ENCODE measurements at regions not wholly inside any gene's neighbourhood (a gene's known extent, or its start where the extent isn't known, plus 50 kb on each side); places are given as distances from the start of the nearest gene placed in this dataset.

DNA sequence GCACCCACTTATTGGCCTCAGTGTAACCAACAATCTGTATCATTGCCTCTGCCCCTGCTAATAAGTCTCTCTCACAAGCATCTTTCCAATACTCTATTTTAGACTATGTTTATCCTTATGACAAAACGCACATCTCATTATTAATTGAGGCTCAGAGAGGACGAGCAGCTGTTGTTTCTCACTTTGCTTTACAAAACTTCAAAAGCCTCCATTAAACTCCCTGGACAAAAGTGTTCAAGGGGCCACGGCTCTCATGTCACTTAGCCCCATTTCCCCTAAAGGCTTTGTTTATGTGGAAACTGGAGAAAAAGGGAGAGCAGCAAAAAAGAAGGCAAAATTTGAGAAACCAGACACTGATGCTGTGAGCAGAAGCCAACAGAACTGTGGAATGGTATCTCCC, 180.0 kb upstream of the LNX1 start:
- peaks cover 6% of the 10 kb centered on the region for H3K4me1 Mint-ChIP-seq (ENCODE audit: low read depth)

DNA sequence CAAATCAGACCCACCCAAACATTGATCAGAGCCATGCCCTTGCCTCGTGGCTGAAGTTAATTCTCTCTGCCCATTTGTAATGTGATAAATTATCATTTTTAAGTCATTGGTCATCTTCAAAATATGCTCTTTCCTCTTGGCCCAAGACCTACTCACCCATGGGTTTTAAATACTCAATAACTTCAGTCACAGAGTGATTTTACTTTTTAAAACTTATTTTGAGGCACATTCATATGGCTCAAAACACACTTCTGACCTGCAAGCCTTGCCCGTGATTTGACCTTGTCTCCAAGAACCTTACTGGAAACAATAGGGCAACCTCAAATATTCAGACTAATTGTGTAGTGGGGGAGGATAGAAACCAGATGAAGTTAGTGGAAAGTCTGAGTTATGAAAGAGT, 176.2 kb upstream of the LNX1 start:
- TF ChIP-seq, protein P1, sequence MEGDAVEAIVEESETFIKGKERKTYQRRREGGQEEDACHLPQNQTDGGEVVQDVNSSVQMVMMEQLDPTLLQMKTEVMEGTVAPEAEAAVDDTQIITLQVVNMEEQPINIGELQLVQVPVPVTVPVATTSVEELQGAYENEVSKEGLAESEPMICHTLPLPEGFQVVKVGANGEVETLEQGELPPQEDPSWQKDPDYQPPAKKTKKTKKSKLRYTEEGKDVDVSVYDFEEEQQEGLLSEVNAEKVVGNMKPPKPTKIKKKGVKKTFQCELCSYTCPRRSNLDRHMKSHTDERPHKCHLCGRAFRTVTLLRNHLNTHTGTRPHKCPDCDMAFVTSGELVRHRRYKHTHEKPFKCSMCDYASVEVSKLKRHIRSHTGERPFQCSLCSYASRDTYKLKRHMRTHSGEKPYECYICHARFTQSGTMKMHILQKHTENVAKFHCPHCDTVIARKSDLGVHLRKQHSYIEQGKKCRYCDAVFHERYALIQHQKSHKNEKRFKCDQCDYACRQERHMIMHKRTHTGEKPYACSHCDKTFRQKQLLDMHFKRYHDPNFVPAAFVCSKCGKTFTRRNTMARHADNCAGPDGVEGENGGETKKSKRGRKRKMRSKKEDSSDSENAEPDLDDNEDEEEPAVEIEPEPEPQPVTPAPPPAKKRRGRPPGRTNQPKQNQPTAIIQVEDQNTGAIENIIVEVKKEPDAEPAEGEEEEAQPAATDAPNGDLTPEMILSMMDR (IDR thresholded peaks at IDR 0.05; ENCODE audit: unreplicated experiment) = no peak
- no peaks in the 10 kb centered on the region for H3K27me3 Mint-ChIP-seq
- H3K4me1 Mint-ChIP-seq (ENCODE audit: low read depth) = peaks cover 6% of the 10 kb centered on the region
- no peaks in the 10 kb centered on the region for H3K36me3 Mint-ChIP-seq (ENCODE audit: insufficient read depth)
- H3K9me3 Mint-ChIP-seq (ENCODE audit: low read depth) = no peaks in the 10 kb centered on the region
- no peak overlapping the region for H3K4me3 Mint-ChIP-seq (ENCODE audit: low read depth)
- H3K27ac Mint-ChIP-seq = no peak overlapping the region
- no peak for DNase-seq (ENCODE audit: low spot score, unreplicated experiment)

More for the DNA sequence above, 180.0 kb upstream of the LNX1 start:
- H3K36me3 Mint-ChIP-seq (ENCODE audit: insufficient read depth) = no peaks in the 10 kb centered on the region
- H3K4me3 Mint-ChIP-seq (ENCODE audit: low read depth) = no peak overlapping the region
- no peaks in the 10 kb centered on the region for H3K27me3 Mint-ChIP-seq
- TF ChIP-seq, protein P1 (IDR thresholded peaks at IDR 0.05; ENCODE audit: unreplicated experiment) = no peak
- H3K27ac Mint-ChIP-seq = no peak overlapping the region
- DNase-seq (ENCODE audit: low spot score, unreplicated experiment) = no peak
- H3K9me3 Mint-ChIP-seq (ENCODE audit: low read depth) = no peaks in the 10 kb centered on the region

DNA sequence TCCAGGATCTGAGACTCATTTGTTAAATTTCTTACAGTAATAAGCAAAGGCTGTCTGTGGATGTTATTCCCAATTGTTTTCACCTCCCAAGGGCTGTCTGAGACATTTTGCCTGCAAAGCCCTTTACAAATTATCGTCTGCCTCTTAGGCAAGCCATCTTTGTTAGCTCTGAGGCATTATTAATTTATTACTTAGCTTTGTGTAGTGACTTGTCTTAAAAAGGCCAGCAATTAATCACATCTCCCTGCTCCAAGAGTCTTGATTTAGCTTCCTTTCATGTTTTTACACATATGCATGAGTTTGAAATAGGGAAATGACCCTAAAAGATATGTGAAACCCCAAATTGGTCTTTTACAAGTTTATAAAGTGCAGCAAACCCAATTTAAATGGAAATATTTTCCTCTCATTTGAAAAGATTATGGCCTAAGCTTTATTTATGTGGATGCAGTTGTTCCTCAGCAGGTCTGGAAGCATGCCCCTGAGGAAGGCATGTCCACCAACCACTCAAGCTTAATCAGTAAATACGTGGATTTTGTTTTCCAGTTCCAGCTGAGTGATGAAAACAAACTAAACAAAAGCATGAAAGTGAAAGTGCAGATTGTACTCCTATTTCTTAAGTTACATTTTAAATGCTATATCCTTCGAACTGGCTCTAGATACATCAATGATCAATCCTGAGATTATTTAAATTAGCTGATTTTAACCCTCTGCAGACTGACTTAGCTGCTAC, 173.6 kb upstream of the LNX1 start:
- no peaks in the 10 kb centered on the region for H3K27me3 Mint-ChIP-seq

DNA sequence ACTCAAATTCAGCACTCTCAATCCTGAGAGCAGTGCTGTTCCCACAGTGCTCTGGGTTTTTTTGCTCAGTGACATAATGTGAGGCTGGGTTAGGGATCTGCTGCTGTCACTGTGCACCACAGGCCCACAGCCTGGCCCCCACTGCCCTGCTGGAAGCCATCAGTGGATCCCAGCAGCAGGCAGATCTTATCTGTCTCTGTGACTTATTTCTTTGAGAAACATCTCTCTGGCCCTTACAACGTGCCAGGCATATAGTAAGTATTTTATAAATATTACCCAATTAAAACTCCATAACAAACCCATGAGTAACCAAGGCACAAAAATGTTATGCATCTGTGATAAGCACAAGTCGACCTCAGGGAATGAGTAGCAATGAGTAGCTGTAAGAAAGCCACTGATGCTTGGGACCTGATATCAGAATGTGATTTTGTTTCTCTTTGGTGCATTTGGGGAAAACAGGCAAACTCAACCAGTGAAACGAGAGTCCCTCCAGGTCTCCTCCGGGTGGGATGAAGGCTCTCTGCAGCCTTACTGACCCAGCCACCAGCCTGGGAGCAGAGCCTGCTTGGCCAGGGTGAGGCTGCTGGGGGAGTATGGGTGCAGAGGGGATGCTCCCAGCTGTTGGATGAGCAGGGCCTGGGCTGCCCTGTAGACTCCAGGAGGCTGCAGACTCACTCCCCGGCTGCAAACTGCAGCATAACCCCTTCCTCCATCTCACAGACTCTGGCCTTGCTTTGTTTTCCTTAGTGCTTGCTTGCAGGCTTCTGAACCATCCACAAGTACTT, 172.7 kb upstream of the LNX1 start:
- TF ChIP-seq, protein P1 (IDR thresholded peaks at IDR 0.05; ENCODE audit: unreplicated experiment) = no peak
- Mint-ChIP-seq H3K4me1 (ENCODE audit: low read depth) (peaks cover 6% of the 10 kb centered on the region), H3K9me3 (ENCODE audit: low read depth) (peaks cover 19% of the 10 kb centered on the region)

More for the DNA sequence above, 173.6 kb upstream of the LNX1 start:
- Mint-ChIP-seq H3K36me3 (ENCODE audit: insufficient read depth) (no peaks in the 10 kb centered on the region), H3K4me3 (ENCODE audit: low read depth) (no peak overlapping the region), H3K4me1 (ENCODE audit: low read depth) (peaks cover 6% of the 10 kb centered on the region), H3K27ac (no peak overlapping the region), H3K9me3 (ENCODE audit: low read depth) (peaks cover 13% of the 10 kb centered on the region)
- no peak for DNase-seq (ENCODE audit: low spot score, unreplicated experiment)
- TF ChIP-seq, protein P1 (IDR thresholded peaks at IDR 0.05; ENCODE audit: unreplicated experiment) = no peak

DNA sequence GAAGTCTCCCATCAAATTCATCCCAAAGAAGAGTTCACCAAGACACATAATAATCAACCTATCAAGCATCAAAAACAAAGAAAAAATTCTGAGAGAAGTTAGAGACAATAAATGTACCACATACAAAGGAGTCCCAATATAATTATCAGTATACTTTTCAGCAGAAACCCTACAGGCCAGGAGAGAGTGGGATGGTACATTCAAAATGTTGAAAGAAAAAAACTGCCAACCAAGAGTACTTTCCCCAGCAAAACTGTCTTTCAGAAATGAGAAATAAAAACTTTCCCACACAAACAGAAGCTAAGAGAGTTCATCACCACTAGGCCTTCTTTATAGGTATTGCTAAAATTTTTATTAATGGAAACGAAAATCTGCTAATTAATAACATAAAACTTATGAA, 164.4 kb upstream of the LNX1 start:
- H3K27me3 Mint-ChIP-seq = no peaks in the 10 kb centered on the region
- no peak for DNase-seq (ENCODE audit: low spot score, unreplicated experiment)
- no peaks in the 10 kb centered on the region for H3K36me3 Mint-ChIP-seq (ENCODE audit: insufficient read depth)
- TF ChIP-seq, protein P1 (IDR thresholded peaks at IDR 0.05; ENCODE audit: unreplicated experiment) = no peak
- H3K4me1 Mint-ChIP-seq (ENCODE audit: low read depth) = no peaks in the 10 kb centered on the region
- no peak overlapping the region for H3K27ac Mint-ChIP-seq
- H3K4me3 Mint-ChIP-seq (ENCODE audit: low read depth) = no peak overlapping the region
- peaks cover 18% of the 10 kb centered on the region for H3K9me3 Mint-ChIP-seq (ENCODE audit: low read depth)

More for the DNA sequence above, 172.7 kb upstream of the LNX1 start:
- no peak overlapping the region for H3K27ac Mint-ChIP-seq
- no peak overlapping the region for H3K4me3 Mint-ChIP-seq (ENCODE audit: low read depth)
- DNase-seq (ENCODE audit: low spot score, unreplicated experiment) = no peak
- H3K36me3 Mint-ChIP-seq (ENCODE audit: insufficient read depth) = no peaks in the 10 kb centered on the region
- no peaks in the 10 kb centered on the region for H3K27me3 Mint-ChIP-seq
